SK-N-SH (cell line): ENCODE measurements at regions not wholly inside any gene's neighbourhood (a gene's known extent, or its start where the extent isn't known, plus 50 kb on each side); places are given as distances from the start of the nearest gene placed in this dataset.
A peak's percentile ranks its signal among the peaks of the same experiment; 100 is the strongest.
"Not testable (repeated sequence)": the region's sequence is repeated elsewhere in the genome, so short reads cannot be mapped to it uniquely, and the experiment has no call there.

Experiments
- CTCF ChIA-PET: fragments of 300-600, 350-600 bp; formaldehyde crosslinking; extraction: SDS; loops from one replicate; lab custom pipeline; 2021; lab: Yijun Ruan, JAX
- POLR2A ChIA-PET: fragments of 350-600 bp; sonication (Branson Sonifier 250); formaldehyde crosslinking; extraction: SDS; loops from one replicate; lab custom pipeline; 2020; ENCODE audit warnings: antibody characterized with exemption, inconsistent platforms; lab: Yijun Ruan, JAX
- DNase-seq: peaks from one replicate; pipeline ENCODE4 v3.0.0; 2012
- H2AFZ ChIP-seq: fragments of 200-600 bp; sonication (generic); 2 replicates; pipeline ENCODE4 v1.8.1; 2016; ENCODE audit warnings: antibody characterized with exemption, mild to moderate bottlenecking, low read depth
- H3F3A ChIP-seq: fragments of 200-600 bp; sonication (generic); replicated peaks from 2 replicates; pipeline ENCODE3; 2016; ENCODE audit warnings: antibody characterized with exemption, mild to moderate bottlenecking; ENCODE audit not compliant: insufficient read depth
- H3K27ac ChIP-seq, 2 experiments: fragments of 200-500 bp in 1 of 2; fragments of 200-600 bp in 1 of 2; sonication (Bioruptor generic) in 1 of 2; sonication (generic), shearing (Covaris generic) in 1 of 2; 2 replicates each; pipeline versions ENCODE4 v1.5.1 to v1.6.1; 2014 to 2016; ENCODE audit warnings: low read depth in 2 of 2, inconsistent platforms in 1 of 2, low read length in 1 of 2, mild to moderate bottlenecking in 1 of 2, mixed read lengths in 1 of 2
- H3K27me3 ChIP-seq: fragments of 200-600 bp; sonication (generic), shearing (Covaris generic); 2 replicates; pipeline ENCODE4 v1.6.1; 2016; ENCODE audit warnings: mixed run types; ENCODE audit not compliant: insufficient read depth
- H3K36me3 ChIP-seq, 2 experiments: fragments of 200-500 bp in 1 of 2; fragments of 200-600 bp in 1 of 2; sonication (Bioruptor generic) in 1 of 2; sonication (generic) in 1 of 2; replicated peaks in 1 of 2; 2 replicates each; pipeline versions ENCODE3 to v1.5.1; 2014 to 2016; ENCODE audit warnings: low read length in 1 of 2, mild to moderate bottlenecking in 1 of 2; ENCODE audit not compliant: insufficient read depth in 2 of 2, control insufficient read depth in 1 of 2
- H3K4me1 ChIP-seq, 2 experiments: fragments of 200-500 bp in 1 of 2; fragments of 200-600 bp in 1 of 2; sonication (Bioruptor generic) in 1 of 2; sonication (generic), shearing (Covaris generic) in 1 of 2; 2 replicates each; pipeline versions ENCODE4 v1.5.1 to v1.6.1; 2014 to 2016; ENCODE audit warnings: low read depth in 1 of 2, low read length in 1 of 2, mixed run types in 1 of 2; ENCODE audit not compliant: insufficient read depth in 2 of 2, control insufficient read depth in 1 of 2
- H3K4me2 ChIP-seq: fragments of 200-600 bp; sonication (generic), shearing (Covaris generic); 2 replicates; pipeline ENCODE4 v1.6.1; 2017; ENCODE audit warnings: mixed run types
- H3K4me3 ChIP-seq, 2 experiments: fragments of 200-500 bp in 1 of 2; fragments of 200-600 bp in 1 of 2; sonication (Bioruptor generic) in 1 of 2; sonication (generic), shearing (Covaris generic) in 1 of 2; 2 replicates each; pipeline versions ENCODE4 v1.5.1 to v1.8.1; 2014 to 2016; ENCODE audit warnings: low read depth in 2 of 2, inconsistent platforms in 1 of 2, low read length in 1 of 2, mild to moderate bottlenecking in 1 of 2, mixed read lengths in 1 of 2, moderate library complexity in 1 of 2
- H3K79me2 ChIP-seq: fragments of 200-600 bp; sonication (generic); 2 replicates; pipeline ENCODE4 v1.8.1; 2017; ENCODE audit warnings: mild to moderate bottlenecking; ENCODE audit not compliant: insufficient read depth
- H3K9ac ChIP-seq: fragments of 200-600 bp; sonication (generic); 2 replicates; pipeline ENCODE4 v1.6.1; 2017; ENCODE audit warnings: mixed run types
- H3K9me2 ChIP-seq: fragments of 200-600 bp; sonication (generic); 2 replicates; pipeline ENCODE4 v1.6.1; 2017; ENCODE audit warnings: mixed run types
- H3K9me3 ChIP-seq: fragments of 200-600 bp; sonication (generic); 2 replicates; pipeline ENCODE4 v1.6.1; 2017; ENCODE audit warnings: mixed run types, mild to moderate bottlenecking, moderate library complexity
- H4K20me1 ChIP-seq: fragments of 200-600 bp; sonication (generic); 2 replicates; pipeline ENCODE4 v1.6.1; 2017; ENCODE audit warnings: mild to moderate bottlenecking, mixed run types; ENCODE audit not compliant: insufficient read depth
- EP300 ChIP-seq, 2 experiments: IDR thresholded peaks; 2 replicates each; pipeline versions ENCODE4 v1.4.0 to v1.6.1; 2012; ENCODE audit warnings: borderline replicate concordance in 1 of 2, low read depth in 1 of 2, low read length in 1 of 2
- EZH2phosphoT487 ChIP-seq: fragments of 200-600 bp; sonication (generic); IDR thresholded peaks from 2 replicates; pipeline ENCODE4 v1.6.1; 2017; ENCODE audit warnings: low read depth, mixed run types, mild to moderate bottlenecking, antibody characterized with exemption, moderate library complexity, borderline replicate concordance
- FOSL2 ChIP-seq: IDR thresholded peaks from 2 replicates; pipeline ENCODE4 v1.4.0; 2012; ENCODE audit warnings: low read depth, mild to moderate bottlenecking, moderate library complexity, borderline replicate concordance
- FOXM1 ChIP-seq: IDR thresholded peaks from 2 replicates; pipeline ENCODE4 v1.4.0; 2012; ENCODE audit warnings: low read depth, mild to moderate bottlenecking
- JUND ChIP-seq: IDR thresholded peaks from 2 replicates; pipeline ENCODE4 v1.4.0; 2012
- MAX ChIP-seq: IDR thresholded peaks from 2 replicates; pipeline ENCODE4 v1.4.0; 2012; ENCODE audit warnings: low read depth
- NRF1 ChIP-seq: IDR thresholded peaks from 2 replicates; pipeline ENCODE4 v1.6.1; 2012; ENCODE audit warnings: low read depth, mild to moderate bottlenecking, low read length
- RFX5 ChIP-seq: IDR thresholded peaks from 2 replicates; pipeline ENCODE4 v1.6.1; 2012; ENCODE audit warnings: mild to moderate bottlenecking, improper control_type of control experiment, low read length
- TAF1 ChIP-seq: IDR thresholded peaks from 2 replicates; pipeline ENCODE4 v1.6.1; 2012; ENCODE audit warnings: low read depth, mild to moderate bottlenecking, low read length, moderate library complexity, borderline replicate concordance
- TCF12 ChIP-seq: IDR thresholded peaks from 2 replicates; pipeline ENCODE4 v1.4.0; 2012
- TEAD4 ChIP-seq: IDR thresholded peaks from 2 replicates; pipeline ENCODE4 v1.4.0; 2012; ENCODE audit warnings: mild to moderate bottlenecking, borderline replicate concordance; ENCODE audit not compliant: insufficient read depth
- WGBS: methylation state at CpG from one replicate; pipeline ENCODE4 v1.1.6; 2017; ENCODE audit warnings: low lambda C conversion rate; 5-methylcytosine and 5-hydroxymethylcytosine counted together
- TF ChIP-seq, protein P1 (sequence below): fragments of 150-350 bp; IDR thresholded peaks from 2 replicates; pipeline ENCODE4 v1.6.1; 2017; ENCODE audit warnings: antibody characterized with exemption, low read length, low read depth, borderline replicate concordance
- TF ChIP-seq, protein P2 (sequence below): fragments of 200-600 bp; sonication (generic); IDR thresholded peaks from 2 replicates; pipeline ENCODE4 v1.6.1; 2017; ENCODE audit warnings: antibody characterized with exemption, mild to moderate bottlenecking, moderate library complexity
- TF ChIP-seq, protein P3 (sequence below): IDR thresholded peaks from 2 replicates; pipeline ENCODE4 v1.4.0; 2012; ENCODE audit warnings: low read depth, borderline replicate concordance

GRCh38 chr13:112222971-112223370, 153.2 kb upstream of the SPACA7 start:
- CTCF ChIA-PET: no interaction called here
- POLR2A ChIA-PET: no interaction called here
- Histone ChIP-seq H3K4me3 (no peak overlapping the region), H3K36me3 (no peaks in the 10 kb centered on the region), H3K9me2 (no peaks in the 10 kb centered on the region), H3K4me1 (no peaks in the 10 kb centered on the region), H3F3A (no peaks in the 10 kb centered on the region), H3K9me3 (no peaks in the 10 kb centered on the region), H3K27ac (no peak overlapping the region), H3K27me3 (peaks cover 35% of the 10 kb centered on the region), H3K4me2 (no peak overlapping the region), H4K20me1 (no peaks in the 10 kb centered on the region), H3K79me2 (no peaks in the 10 kb centered on the region), H3K9ac (no peak overlapping the region), H2AFZ (no peak overlapping the region)
- 6% methylated on average over 10 of the region's 14 CpGs for WGBS
- no peak for TF ChIP-seq TAF1
- no peak for TF ChIP-seq EP300 (IDR thresholded peaks at IDR 0.05; ENCODE audit: borderline replicate concordance in 1 of 2, low read depth in 1 of 2, low read length in 1 of 2)
- TF ChIP-seq EZH2phosphoT487: no peak
- no peak for TF ChIP-seq RFX5
- no peak for TF ChIP-seq TCF12
- no peak for TF ChIP-seq FOSL2
- TF ChIP-seq FOXM1: no peak
- TF ChIP-seq, protein P1, sequence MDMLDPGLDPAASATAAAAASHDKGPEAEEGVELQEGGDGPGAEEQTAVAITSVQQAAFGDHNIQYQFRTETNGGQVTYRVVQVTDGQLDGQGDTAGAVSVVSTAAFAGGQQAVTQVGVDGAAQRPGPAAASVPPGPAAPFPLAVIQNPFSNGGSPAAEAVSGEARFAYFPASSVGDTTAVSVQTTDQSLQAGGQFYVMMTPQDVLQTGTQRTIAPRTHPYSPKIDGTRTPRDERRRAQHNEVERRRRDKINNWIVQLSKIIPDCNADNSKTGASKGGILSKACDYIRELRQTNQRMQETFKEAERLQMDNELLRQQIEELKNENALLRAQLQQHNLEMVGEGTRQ: no peak
- TF ChIP-seq JUND: no peak
- TF ChIP-seq, protein P2, sequence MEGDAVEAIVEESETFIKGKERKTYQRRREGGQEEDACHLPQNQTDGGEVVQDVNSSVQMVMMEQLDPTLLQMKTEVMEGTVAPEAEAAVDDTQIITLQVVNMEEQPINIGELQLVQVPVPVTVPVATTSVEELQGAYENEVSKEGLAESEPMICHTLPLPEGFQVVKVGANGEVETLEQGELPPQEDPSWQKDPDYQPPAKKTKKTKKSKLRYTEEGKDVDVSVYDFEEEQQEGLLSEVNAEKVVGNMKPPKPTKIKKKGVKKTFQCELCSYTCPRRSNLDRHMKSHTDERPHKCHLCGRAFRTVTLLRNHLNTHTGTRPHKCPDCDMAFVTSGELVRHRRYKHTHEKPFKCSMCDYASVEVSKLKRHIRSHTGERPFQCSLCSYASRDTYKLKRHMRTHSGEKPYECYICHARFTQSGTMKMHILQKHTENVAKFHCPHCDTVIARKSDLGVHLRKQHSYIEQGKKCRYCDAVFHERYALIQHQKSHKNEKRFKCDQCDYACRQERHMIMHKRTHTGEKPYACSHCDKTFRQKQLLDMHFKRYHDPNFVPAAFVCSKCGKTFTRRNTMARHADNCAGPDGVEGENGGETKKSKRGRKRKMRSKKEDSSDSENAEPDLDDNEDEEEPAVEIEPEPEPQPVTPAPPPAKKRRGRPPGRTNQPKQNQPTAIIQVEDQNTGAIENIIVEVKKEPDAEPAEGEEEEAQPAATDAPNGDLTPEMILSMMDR: no peak
- no peak for TF ChIP-seq MAX
- TF ChIP-seq, protein P3, sequence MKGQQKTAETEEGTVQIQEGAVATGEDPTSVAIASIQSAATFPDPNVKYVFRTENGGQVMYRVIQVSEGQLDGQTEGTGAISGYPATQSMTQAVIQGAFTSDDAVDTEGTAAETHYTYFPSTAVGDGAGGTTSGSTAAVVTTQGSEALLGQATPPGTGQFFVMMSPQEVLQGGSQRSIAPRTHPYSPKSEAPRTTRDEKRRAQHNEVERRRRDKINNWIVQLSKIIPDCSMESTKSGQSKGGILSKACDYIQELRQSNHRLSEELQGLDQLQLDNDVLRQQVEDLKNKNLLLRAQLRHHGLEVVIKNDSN: no peak
- no peak for TF ChIP-seq NRF1
- no peak for TF ChIP-seq TEAD4
- DNase-seq: no peak

- H3K9me2 ChIP-seq, CTCF ChIA-PET, H2AFZ ChIP-seq, H3K4me3 ChIP-seq, H3K9ac ChIP-seq, DNase-seq, H4K20me1 ChIP-seq, H3F3A ChIP-seq, H3K36me3 ChIP-seq, POLR2A ChIA-PET, H3K9me3 ChIP-seq, H3K4me2 ChIP-seq, H3K27ac ChIP-seq, H3K4me1 ChIP-seq, H3K79me2 ChIP-seq: not testable (repeated sequence)
- WGBS: 2% methylated on average over 9 of the region's 9 CpGs
- peaks cover 30% of the 10 kb centered on the region for H3K27me3 ChIP-seq
- TF ChIP-seq, protein P2: peak; percentile 31; the same call in 1 of the 2 replicates
Observed at GRCh38 chr13:112223929-112224328, 152.2 kb upstream of the SPACA7 start.
